H1 (cell line): ENCODE measurements at regions not wholly inside any gene's neighbourhood (a gene's known extent, or its start where the extent isn't known, plus 50 kb on each side); places are given as distances from the start of the nearest gene placed in this dataset.

Experiments
- CTCF ChIA-PET: fragments of 300-600 bp; sonication (Branson Sonifier 250); formaldehyde crosslinking; loops from one replicate; lab custom pipeline; 2021; ENCODE audit not compliant: partially characterized antibody; lab: Charles Lee
- POLR2A ChIA-PET: fragments of 300-600 bp; sonication (Branson Sonifier 250); formaldehyde crosslinking; loops from one replicate; lab custom pipeline; 2021; ENCODE audit warnings: inconsistent platforms; ENCODE audit not compliant: partially characterized antibody; lab: Charles Lee
- DNase-seq, 2 experiments: peaks; one replicate each; pipeline versions ENCODE4 v3.0.0 to v3.0.0-alpha.2; 2010 to 2022; ENCODE audit warnings: low spot score in 2 of 2, low read depth in 1 of 2, mixed read lengths in 1 of 2
- FAIRE-seq: peaks from 2 replicates; lab custom pipeline; 2011; peaks lifted over from hg19 to GRCh38; lab: Jason Lieb, UNC
- H2AFZ ChIP-seq: 2 replicates; pipeline ENCODE4 v1.8.1; 2012; ENCODE audit warnings: low read length, inconsistent platforms
- H2AK5ac ChIP-seq: 2 replicates; pipeline ENCODE4 v1.6.1; 2013; ENCODE audit warnings: low read depth, low read length
- H2BK120ac ChIP-seq: replicated peaks from 2 replicates; pipeline ENCODE3; 2013; ENCODE audit warnings: low read depth, low read length, inconsistent platforms
- H2BK12ac ChIP-seq: 2 replicates; pipeline ENCODE4 v1.6.1; 2013; ENCODE audit warnings: low read depth, low read length
- H2BK15ac ChIP-seq: 2 replicates; pipeline ENCODE4 v1.6.1; 2013; ENCODE audit warnings: low read length
- H2BK20ac ChIP-seq: 2 replicates; pipeline ENCODE4 v1.6.1; 2013; ENCODE audit warnings: low read length
- H2BK5ac ChIP-seq: 2 replicates; pipeline ENCODE4 v1.6.1; 2013; ENCODE audit warnings: low read depth, low read length
- H3K14ac ChIP-seq: 2 replicates; pipeline ENCODE4 v1.6.1; 2013; ENCODE audit warnings: inconsistent platforms; ENCODE audit not compliant: insufficient read length
- H3K18ac ChIP-seq: 2 replicates; pipeline ENCODE4 v1.6.1; 2013; ENCODE audit warnings: low read length; ENCODE audit errors: extremely low read depth
- H3K23ac ChIP-seq: 2 replicates; pipeline ENCODE4 v1.6.1; 2013; ENCODE audit warnings: inconsistent platforms; ENCODE audit not compliant: insufficient read length
- H3K23me2 ChIP-seq: 2 replicates; pipeline ENCODE4 v1.6.1; 2013; ENCODE audit warnings: low read depth, low read length
- H3K27ac ChIP-seq: 2 replicates; pipeline ENCODE4 v1.6.1; 2011; ENCODE audit warnings: low read depth, low read length, inconsistent platforms
- H3K27me3 ChIP-seq, 4 experiments: replicated peaks in 1 of 4; 1 replicate in 1 of 4; 2 replicates in 3 of 4; pipeline versions ENCODE4 v1.6.1 to v1.8.1; 2011 to 2013; ENCODE audit warnings: low read length in 3 of 4, mild to moderate bottlenecking in 3 of 4, inconsistent platforms in 2 of 4, mixed read lengths in 2 of 4, moderate library complexity in 1 of 4; ENCODE audit not compliant: control insufficient read depth in 3 of 4, insufficient read depth in 3 of 4; ENCODE audit errors: extremely low read depth in 1 of 4
- H3K36me3 ChIP-seq, 4 experiments: 2 replicates each; pipeline versions ENCODE4 v1.6.1 to v1.8.1; 2011 to 2013; ENCODE audit warnings: mild to moderate bottlenecking in 4 of 4, low read length in 3 of 4, moderate library complexity in 2 of 4, control low read depth in 1 of 4, inconsistent platforms in 1 of 4; ENCODE audit not compliant: insufficient read depth in 4 of 4, control insufficient read depth in 2 of 4
- H3K4ac ChIP-seq: replicated peaks from 2 replicates; pipeline ENCODE3; 2013; ENCODE audit warnings: low read length, low read depth, mixed read lengths, inconsistent platforms; ENCODE audit not compliant: insufficient read length
- H3K4me1 ChIP-seq, 4 experiments: replicated peaks in 1 of 4; 1 replicate in 1 of 4; 2 replicates in 3 of 4; pipeline versions ENCODE4 v1.6.1 to v1.8.1; 2011 to 2013; ENCODE audit warnings: low read length in 3 of 4, inconsistent platforms in 2 of 4, mixed read lengths in 1 of 4; ENCODE audit not compliant: insufficient read depth in 4 of 4, control insufficient read depth in 3 of 4
- H3K4me2 ChIP-seq, 2 experiments: 2 replicates each; pipeline versions ENCODE4 v1.6.1 to v1.8.1; 2011 to 2013; ENCODE audit warnings: low read depth in 2 of 2, low read length in 2 of 2, control low read depth in 1 of 2, inconsistent platforms in 1 of 2, mild to moderate bottlenecking in 1 of 2; ENCODE audit not compliant: insufficient read depth in 1 of 2
- H3K4me3 ChIP-seq, 4 experiments: fragments of 200-600, 300-600 bp in 1 of 4; sonication (generic), shearing (Covaris generic), sonication (Bioruptor Twin) in 1 of 4; 2 replicates each; pipeline versions ENCODE4 v1.5.1 to v1.8.1; 2011 to 2016; ENCODE audit warnings: low read length in 4 of 4, low read depth in 3 of 4, control low read depth in 2 of 4, inconsistent platforms in 2 of 4, mild to moderate bottlenecking in 2 of 4, mixed read lengths in 1 of 4, moderate library complexity in 1 of 4; ENCODE audit not compliant: insufficient read depth in 2 of 4; ENCODE audit errors: extremely low read depth in 1 of 4
- H3K56ac ChIP-seq: replicated peaks from 2 replicates; pipeline ENCODE3; 2013; ENCODE audit warnings: low read depth, mild to moderate bottlenecking, mixed read lengths, low read length, inconsistent platforms; ENCODE audit not compliant: insufficient read length
- H3K79me1 ChIP-seq: 2 replicates; pipeline ENCODE4 v1.6.1; 2013; ENCODE audit warnings: low read depth, low read length, control low read depth
- H3K79me2 ChIP-seq, 2 experiments: 2 replicates each; pipeline versions ENCODE4 v1.6.1 to v1.8.1; 2012 to 2013; ENCODE audit warnings: low read length in 2 of 2, mild to moderate bottlenecking in 2 of 2, inconsistent platforms in 1 of 2; ENCODE audit not compliant: insufficient read depth in 2 of 2, control insufficient read depth in 1 of 2
- H3K9ac ChIP-seq, 4 experiments: replicated peaks in 1 of 4; 1 replicate in 1 of 4; 2 replicates in 3 of 4; pipeline versions ENCODE4 v1.6.1 to v1.8.1; 2011 to 2013; ENCODE audit warnings: low read depth in 3 of 4, low read length in 3 of 4, control low read depth in 2 of 4, mild to moderate bottlenecking in 2 of 4, moderate library complexity in 2 of 4, inconsistent platforms in 1 of 4; ENCODE audit errors: extremely low read depth in 1 of 4
- H3K9me3 ChIP-seq, 2 experiments: 2 replicates each; pipeline versions ENCODE4 v1.6.1 to v1.8.1; 2012 to 2013; ENCODE audit warnings: mild to moderate bottlenecking in 2 of 2, moderate library complexity in 2 of 2, control low read depth in 1 of 2, inconsistent platforms in 1 of 2, low read depth in 1 of 2, low read length in 1 of 2, mixed read lengths in 1 of 2; ENCODE audit not compliant: insufficient read depth in 2 of 2
- H4K20me1 ChIP-seq, 2 experiments: replicated peaks in 1 of 2; 2 replicates each; pipeline versions ENCODE3 to v1.8.1; 2011 to 2013; ENCODE audit warnings: inconsistent platforms in 2 of 2, low read length in 2 of 2, mild to moderate bottlenecking in 1 of 2; ENCODE audit not compliant: insufficient read depth in 2 of 2, control insufficient read depth in 1 of 2
- H4K5ac ChIP-seq: 2 replicates; pipeline ENCODE4 v1.6.1; 2013; ENCODE audit warnings: low read length, low read depth, mixed read lengths, inconsistent platforms; ENCODE audit not compliant: insufficient read length
- H4K8ac ChIP-seq: 2 replicates; pipeline ENCODE4 v1.8.0; 2013; ENCODE audit warnings: mild to moderate bottlenecking, moderate library complexity, low read length, inconsistent platforms; ENCODE audit not compliant: insufficient read depth; ENCODE audit errors: extremely low read depth
- H4K91ac ChIP-seq: replicated peaks from 2 replicates; pipeline ENCODE3; 2013; ENCODE audit warnings: low read length, mixed read lengths, inconsistent platforms; ENCODE audit not compliant: insufficient read length
- CBX5 ChIP-seq: fragments of 300-800, 300-1000 bp; sonication (generic); IDR thresholded peaks from 2 replicates; pipeline ENCODE4 v1.7.1; 2016; ENCODE audit warnings: antibody characterized with exemption, low read length, low read depth
- KDM5A ChIP-seq: fragments of 200-600 bp; IDR thresholded peaks from 2 replicates; pipeline ENCODE4 v1.7.1; 2012; ENCODE audit warnings: mild to moderate bottlenecking, low read length, inconsistent platforms, mixed read lengths
- RXRA ChIP-seq: IDR thresholded peaks from 2 replicates; pipeline ENCODE4 v1.6.1; 2011; ENCODE audit warnings: low read depth, mild to moderate bottlenecking, low read length, moderate library complexity; ENCODE audit not compliant: insufficient read depth
- WGBS, 2 experiments: shearing (Covaris generic) in 1 of 2; methylation state at CpG; one replicate each; pipeline versions ENCODE4 v1.1.6 to v1.1.7; 2013 to 2015; ENCODE audit warnings: low lambda C conversion rate in 2 of 2, mixed read lengths in 2 of 2, inconsistent platforms in 1 of 2, low coverage in 1 of 2, missing lambda C conversion rate in 1 of 2; ENCODE audit not compliant: insufficient replicate concordance in 2 of 2, insufficient coverage in 1 of 2, insufficient read length in 1 of 2; ENCODE audit errors: extremely low coverage in 1 of 2, missing lambda C conversion rate in 1 of 2; 5-methylcytosine and 5-hydroxymethylcytosine counted together

GRCh38 chr1:4307468-4307845, 347.0 kb upstream of the AJAP1 start:
- Histone ChIP-seq H3K79me2 (no peaks in the 10 kb centered on the region), H2BK12ac (no peak overlapping the region), H3K56ac (no peak overlapping the region), H3K9me3 (peaks cover 42 to 77% of the 10 kb centered on the region in 2 experiments; a peak in 3 of 4 replicates), H4K91ac (no peak overlapping the region), H3K14ac (no peak overlapping the region), H2BK15ac (no peak overlapping the region), H2BK20ac (no peak overlapping the region), H2BK5ac (no peak overlapping the region), H3K4me3 (no peak overlapping the region), H2BK120ac (no peak overlapping the region), H2AFZ (no peak overlapping the region), H3K27ac (no peak overlapping the region), H3K79me1 (no peaks in the 10 kb centered on the region), H3K27me3 (no peaks in the 10 kb centered on the region; a peak in 1 of 7 replicates), H2AK5ac (no peak overlapping the region), H3K4me1 (no peaks in the 10 kb centered on the region)
- WGBS, 2 experiments = 63% methylated on average over 2 of the region's 2 CpGs; no CpG with 5 or more reads in 1 of the 2 experiments
- CTCF ChIA-PET = interaction anchor here (0.5 to 1.1 kb wide), 2 partner anchors 13 to 358 kb away, joined by 3 read pairs; no protein-coding TSS in a partner anchor
- no peak for FAIRE-seq
- POLR2A ChIA-PET = no interaction called here
- TF ChIP-seq KDM5A = no peak
- no peak for TF ChIP-seq CBX5
- TF ChIP-seq RXRA = no peak
- TF ChIP-seq, all 59 proteins: peak for 0
- Histone ChIP-seq H4K20me1 (no peaks in the 10 kb centered on the region), H4K8ac (no peak overlapping the region), H3K4me2 (no peak overlapping the region), H3K23me2 (peaks cover 3% of the 10 kb centered on the region; the same call in 1 of the 2 replicates), H3K23ac (no peak overlapping the region), H4K5ac (no peak overlapping the region), H3K18ac (no peak overlapping the region), H3K36me3 (no peaks in the 10 kb centered on the region), H3K9ac (no peak overlapping the region), H3K4ac (no peak overlapping the region)
- DNase-seq = no peak
